IPS DF 4.7 (cell line): ENCODE measurements at regions not wholly inside any gene's neighbourhood (a gene's known extent, or its start where the extent isn't known, plus 50 kb on each side); places are given as distances from the start of the nearest gene placed in this dataset.

ENCODE experiments used
- DNase-seq: peaks from one replicate; pipeline ENCODE4 v3.0.0-alpha.2; 2013; ENCODE audit warnings: low spot score; ENCODE audit errors: extremely low read depth

DNA sequence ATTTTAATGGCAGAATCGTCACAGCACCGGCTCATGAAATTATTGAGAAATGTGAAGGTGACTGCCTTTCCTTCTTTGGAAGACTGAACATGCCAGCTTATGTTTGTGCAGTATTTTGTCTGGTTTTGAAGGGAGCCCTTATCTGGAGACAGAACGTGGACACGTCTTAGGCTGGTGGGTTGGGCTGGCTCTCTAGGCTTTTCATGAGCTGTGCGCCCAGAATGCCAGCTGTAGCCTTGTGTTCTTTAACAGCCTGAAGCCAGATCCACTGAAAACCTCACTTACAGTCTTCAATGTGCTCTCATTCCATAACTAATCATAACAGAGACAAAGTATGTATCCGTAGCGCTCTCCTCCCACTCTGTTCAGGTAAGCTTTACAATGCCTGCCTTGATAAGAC is 184.4 kb upstream of the HTR2A start:
- no peak for DNase-seq

DNA sequence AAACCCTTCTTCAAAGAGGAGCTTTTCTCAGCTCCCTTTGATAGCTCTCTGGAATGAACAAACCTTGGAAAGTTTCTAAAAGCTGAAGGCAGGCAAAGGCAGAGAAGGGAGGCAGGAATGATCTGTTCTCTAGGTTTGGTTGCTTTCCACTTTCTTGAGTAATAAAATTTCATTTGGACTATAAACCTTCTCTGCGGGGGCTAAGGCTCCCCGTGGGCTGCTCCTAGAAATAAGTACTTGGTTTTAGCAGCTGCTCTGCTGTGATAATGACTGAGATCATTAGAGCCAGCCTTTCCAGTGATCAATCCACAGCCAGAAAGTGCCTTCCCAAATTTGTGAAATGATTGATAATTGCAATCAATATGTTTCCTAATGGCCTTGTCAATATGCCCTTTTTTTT is 183.8 kb upstream of the HTR2A start:
- DNase-seq, result no peak

DNA sequence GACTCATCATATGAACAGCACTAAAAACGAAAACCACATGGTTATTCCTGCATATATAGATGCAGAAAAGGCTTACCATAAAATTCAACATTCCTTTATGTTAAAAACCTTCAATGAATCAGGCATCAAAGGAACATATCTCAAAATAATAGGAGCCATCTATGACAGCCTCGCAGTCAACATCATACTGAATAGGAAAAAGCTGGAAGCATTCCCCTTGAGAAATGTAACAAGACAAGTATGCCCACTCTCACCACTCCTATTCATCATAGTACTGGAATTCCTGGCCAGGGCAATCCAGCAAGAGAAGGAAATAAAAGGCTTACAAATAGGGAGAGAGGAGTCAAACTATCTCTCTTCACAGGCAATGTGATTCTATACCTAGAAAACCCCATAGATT is 179.6 kb upstream of the HTR2A start:
- DNase-seq, result no peak

DNA sequence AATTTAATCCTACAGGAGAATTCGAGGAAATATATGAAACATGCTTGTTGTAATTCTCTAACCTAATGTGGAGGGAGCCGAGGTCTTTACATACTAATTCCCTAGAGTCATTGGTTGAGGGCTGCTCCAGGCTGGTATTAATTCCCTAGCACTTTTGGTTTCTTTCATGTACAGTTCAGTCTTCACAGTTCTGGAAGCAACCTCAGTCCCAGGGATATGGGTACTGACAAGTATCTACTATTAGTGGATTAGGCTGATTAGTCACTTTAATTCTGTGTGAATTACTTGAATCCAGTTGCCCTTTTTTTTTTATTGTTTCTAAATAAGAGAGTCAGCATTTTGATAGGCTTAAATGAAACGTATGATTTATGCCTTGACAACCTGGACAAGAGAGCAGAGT is 172.3 kb upstream of the HTR2A start:
- no peak for DNase-seq

DNA sequence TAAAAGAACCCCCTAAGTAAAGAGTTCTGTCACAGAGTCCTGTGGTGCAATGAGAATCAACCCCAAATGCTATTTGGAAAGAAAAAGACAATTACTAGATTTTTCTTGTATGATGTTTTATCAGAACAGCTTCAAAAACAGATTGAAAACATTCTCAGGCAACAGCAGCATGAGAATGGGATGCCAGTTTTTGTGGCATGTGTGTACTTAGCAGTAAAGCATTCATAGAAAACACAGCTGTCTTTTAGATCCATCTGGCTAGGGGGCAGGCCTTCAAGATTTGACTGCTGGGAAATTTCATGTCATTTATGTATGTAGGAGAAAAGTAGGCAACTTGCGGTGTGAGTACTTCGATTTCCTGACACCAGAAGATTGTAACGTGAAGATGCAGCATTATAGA is 170.5 kb upstream of the HTR2A start:
- DNase-seq, result no peak

GRCh38 chr13:47066226-47066625 is 169.4 kb upstream of the HTR2A start:
- no peak for DNase-seq

GRCh38 chr13:47064381-47064780 is 167.5 kb upstream of the HTR2A start:
- DNase-seq, result no peak

DNA sequence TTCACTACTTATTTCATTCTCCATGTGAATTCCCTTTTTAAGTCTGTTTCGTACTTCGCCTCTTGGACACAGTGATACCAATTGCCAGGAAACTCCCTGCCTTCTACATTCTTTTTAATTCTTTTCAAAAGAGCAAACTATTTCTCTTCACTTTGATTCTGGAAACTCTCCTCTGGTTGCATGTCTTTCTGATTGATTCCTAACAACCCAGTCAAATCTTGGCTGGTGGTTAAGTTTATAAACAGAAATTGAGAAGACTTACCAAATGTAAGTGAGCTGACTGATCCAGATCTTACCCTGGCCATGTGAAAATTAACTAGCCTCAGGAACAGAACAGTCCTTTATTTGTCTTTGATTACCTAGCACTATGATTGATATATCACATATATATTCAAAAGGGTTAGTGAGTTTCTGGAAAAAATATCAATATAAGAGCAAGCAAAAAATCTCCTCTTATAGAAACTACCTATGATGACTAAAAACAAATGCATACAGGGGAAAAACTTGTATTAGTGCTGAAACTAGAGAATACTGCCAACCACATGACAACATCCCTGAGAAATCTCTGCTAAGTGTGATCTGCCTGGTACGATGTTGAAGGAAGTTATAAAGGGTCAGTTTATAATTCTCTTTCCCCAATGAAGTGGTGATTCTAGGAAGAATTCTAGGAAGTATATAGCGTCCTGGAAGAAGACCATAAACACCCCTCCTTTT is 152.6 kb upstream of the HTR2A start:
- DNase-seq, result no peak

GRCh38 chr13:47046706-47047105 is 149.9 kb upstream of the HTR2A start:
- no peak for DNase-seq

- no peak for DNase-seq
Measured at GRCh38 chr13:47044842-47045241, 148.0 kb upstream of the HTR2A start.

DNA sequence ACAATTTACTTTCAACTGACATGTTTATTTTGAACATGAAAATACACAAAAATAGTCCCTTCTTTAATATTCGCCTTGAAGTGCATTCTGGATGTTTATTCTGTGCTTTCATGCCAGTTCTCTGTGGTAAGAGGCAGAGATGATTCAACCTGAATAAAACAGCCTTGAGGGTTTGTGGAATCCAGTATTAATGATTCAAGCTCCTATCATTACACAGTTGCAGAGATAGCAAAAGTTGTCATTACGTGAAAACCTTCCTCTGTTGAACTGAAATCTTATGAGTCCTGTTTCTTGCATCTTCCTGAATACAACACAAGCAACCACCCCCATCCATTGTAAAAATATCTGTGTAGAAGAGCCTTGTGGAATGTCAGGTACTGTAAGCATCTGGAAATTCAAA is 142.3 kb upstream of the HTR2A start:
- no peak for DNase-seq

DNA sequence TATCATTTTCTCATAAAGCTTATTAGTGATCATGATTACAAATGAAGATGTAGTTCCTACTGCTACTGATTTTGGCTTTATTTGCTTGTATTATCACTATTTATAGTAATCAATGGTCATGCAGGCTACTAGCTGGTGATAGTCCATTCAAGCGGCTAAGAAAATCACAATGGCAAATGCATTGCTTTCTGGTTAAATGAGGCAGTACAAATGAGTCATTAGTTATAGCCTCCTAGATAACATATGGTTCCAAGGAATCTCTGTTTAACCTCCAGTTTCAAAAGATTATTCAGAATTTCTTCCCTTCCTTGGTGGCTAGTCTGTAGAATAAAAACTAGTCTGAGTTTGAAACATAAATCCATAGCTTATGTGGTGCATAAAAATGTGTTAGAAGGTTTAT is 141.3 kb upstream of the HTR2A start:
- DNase-seq, result no peak

DNA sequence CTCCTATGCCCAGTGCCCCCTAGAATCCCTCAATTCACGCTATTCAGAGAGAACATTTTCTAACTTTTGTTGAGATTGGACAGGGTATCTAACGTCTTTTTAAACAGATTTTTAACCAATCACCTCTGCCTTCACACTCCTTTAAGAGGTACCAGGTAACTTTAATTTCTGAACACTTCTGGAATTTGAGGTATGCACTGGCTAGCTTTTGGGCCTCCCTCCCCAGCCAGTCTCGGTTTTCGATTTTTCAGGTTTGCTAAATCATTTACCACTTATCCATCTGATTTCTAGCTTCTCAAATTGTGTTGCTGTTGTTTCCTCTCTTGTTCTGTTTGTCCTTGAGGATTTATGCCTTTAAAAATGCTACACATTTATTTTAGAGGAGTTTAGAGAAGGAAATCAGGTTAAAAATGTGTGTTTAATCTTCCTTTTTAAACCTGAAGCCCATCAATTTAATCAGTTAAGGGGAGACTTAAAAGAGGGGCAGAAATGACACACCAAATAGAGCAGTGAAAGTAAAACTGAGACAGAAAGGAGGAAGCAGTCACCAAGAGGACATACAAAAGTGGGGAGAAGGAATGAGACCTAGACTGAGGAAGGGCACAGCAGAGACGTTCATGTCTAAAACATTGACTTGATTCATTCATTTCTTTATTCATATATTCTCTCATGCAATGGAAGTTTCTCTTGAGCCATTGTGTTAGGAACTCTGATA is 139.6 kb upstream of the HTR2A start:
- no peak for DNase-seq

DNA sequence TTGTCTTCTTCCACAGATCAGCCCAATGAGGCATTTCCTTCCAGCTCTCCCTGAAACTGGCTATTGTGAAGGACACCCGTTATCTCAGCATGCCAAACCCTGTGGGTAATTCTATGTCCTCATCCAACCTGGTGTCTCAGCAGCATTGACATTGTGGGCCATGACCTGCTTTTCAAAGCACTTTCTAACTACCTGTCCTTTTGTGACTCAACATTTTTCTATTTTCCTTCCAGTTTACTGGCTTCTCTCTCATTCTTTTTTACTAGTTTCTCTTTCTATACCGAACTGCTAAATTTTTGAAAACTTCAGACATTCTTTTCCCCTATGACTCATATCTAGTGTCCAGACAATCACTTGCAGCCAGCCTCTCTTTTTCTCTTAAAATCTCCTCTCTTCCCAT is 136.4 kb upstream of the HTR2A start:
- DNase-seq, result no peak

DNA sequence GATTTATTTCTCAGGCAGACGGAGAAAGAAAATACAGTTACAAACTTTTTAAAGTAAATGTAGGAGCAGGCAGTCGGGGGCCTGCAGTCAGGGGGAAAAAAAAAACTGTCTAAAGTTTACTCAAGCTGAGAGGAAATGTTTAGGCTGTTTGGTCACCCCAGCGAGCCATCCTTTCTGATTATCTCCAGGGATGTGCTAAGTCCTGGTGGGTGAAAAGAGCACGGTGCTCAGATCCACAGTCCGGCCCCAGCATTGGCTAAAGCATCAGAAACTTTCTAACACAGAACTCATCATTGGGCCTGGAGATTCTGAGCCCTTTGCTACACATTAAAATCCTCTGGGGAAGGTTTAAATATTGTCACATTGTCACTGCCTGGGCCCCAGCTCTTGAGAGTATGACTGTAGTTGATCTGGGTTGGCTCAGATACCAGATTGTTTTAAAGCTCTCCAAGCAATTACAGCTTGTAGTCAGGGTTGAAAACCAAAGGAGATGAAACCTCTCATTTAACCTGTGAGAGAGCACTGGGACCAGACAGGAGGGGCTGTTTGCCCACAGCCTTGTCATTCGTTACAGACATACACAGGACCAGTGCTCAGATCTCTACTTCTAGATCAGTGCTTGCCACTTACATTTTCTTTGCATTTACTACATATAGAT is 131.1 kb upstream of the HTR2A start:
- no peak for DNase-seq

DNA sequence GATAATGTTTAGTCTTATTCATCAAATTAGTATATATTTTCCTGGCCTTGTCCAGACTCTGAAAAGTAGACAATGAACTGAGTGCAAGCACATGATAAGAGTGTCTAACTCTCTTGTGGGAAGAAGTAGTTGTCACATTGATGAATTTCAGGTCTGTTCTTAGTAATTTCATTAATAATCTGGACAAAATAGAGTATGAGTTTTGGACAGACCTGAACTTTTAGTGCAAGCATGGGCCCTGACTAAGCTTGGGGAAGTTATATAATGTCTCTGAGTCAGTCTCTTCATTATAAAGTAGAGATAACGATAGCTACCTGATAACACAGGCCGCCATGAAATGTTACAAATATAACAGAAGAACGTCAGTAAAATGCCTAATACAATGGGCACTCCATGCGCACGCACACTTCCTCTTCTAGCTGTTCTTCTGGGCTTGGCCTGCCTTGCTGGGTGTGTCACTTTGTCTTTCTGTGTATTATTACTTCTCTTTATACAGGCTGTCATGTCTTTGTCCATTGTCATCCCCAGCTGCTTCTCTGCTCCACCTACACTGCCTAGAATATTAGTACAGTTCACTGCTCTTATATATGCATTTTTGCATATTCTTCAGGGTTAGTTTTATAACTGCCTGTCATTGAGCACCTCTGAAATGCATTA is 129.1 kb upstream of the HTR2A start:
- no peak for DNase-seq

DNA sequence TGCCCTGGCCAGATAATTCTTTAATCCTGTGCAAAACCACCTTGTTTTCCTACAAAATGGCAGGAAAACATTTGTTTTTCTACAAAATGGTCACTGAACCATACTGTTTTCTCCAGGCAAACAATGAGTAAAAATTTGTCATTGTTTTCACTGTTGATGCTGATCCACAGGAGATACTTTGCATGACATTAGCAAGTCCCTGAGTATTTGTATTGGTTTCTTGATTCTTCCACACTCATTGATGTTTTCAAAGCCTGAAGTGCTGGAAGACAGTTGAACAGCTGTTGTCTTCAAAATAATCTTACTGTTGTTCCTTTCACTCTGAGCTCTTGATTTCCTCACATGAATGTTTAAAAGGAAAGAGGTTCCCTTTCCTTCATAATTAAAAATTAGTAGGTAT is 123.1 kb upstream of the HTR2A start:
- no peak for DNase-seq

- DNase-seq, result no peak
Measured at GRCh38 chr13:47017476-47017875, 120.6 kb upstream of the HTR2A start.

GRCh38 chr13:47008318-47008717 is 111.5 kb upstream of the HTR2A start:
- no peak for DNase-seq

- DNase-seq, result no peak
Measured at GRCh38 chr13:47005756-47006414, 109.0 kb upstream of the HTR2A start.

GRCh38 chr13:47004540-47004939 is 107.7 kb upstream of the HTR2A start:
- DNase-seq, result no peak

GRCh38 chr13:47004027-47004426 is 107.2 kb upstream of the HTR2A start:
- DNase-seq, result no peak
